Keratinocyte (primary cell): ENCODE measurements at regions not wholly inside any gene's neighbourhood (a gene's known extent, or its start where the extent isn't known, plus 50 kb on each side); places are given as distances from the start of the nearest gene placed in this dataset.
A peak's percentile ranks its signal among the peaks of the same experiment; 100 is the strongest.

ENCODE experiments used
- DNase-seq: peaks from one replicate; pipeline ENCODE4 v3.0.0-alpha.2; 2011; ENCODE audit warnings: low read depth, missing footprints, low spot score
- FAIRE-seq: peaks from 2 replicates; lab custom pipeline; 2011; peaks lifted over from hg19 to GRCh38; lab: Jason Lieb, UNC
- H2AFZ ChIP-seq: 2 replicates; pipeline ENCODE4 v1.6.0; 2012; ENCODE audit warnings: low read length, control low read depth, inconsistent platforms; ENCODE audit not compliant: control insufficient read depth
- H3K27ac ChIP-seq: 2 replicates; pipeline ENCODE4 v1.5.1; 2011; ENCODE audit warnings: low read length; ENCODE audit not compliant: control insufficient read depth, insufficient read depth
- H3K27me3 ChIP-seq: 3 replicates; pipeline ENCODE4 v1.6.0; 2011; ENCODE audit warnings: low read length; ENCODE audit not compliant: control insufficient read depth, insufficient read depth; ENCODE audit errors: extremely low read depth
- H3K36me3 ChIP-seq, 2 experiments: 2 replicates in 1 of 2; 3 replicates in 1 of 2; pipeline ENCODE4 v1.5.1; 2011; ENCODE audit warnings: low read length in 2 of 2, mild to moderate bottlenecking in 1 of 2; ENCODE audit not compliant: control insufficient read depth in 2 of 2, insufficient read depth in 2 of 2; ENCODE audit errors: extremely low read depth in 1 of 2
- H3K4me1 ChIP-seq: 3 replicates; pipeline ENCODE4 v1.5.1; 2011; ENCODE audit warnings: low read length; ENCODE audit not compliant: control insufficient read depth, insufficient read depth; ENCODE audit errors: extremely low read depth
- H3K4me2 ChIP-seq: 3 replicates; pipeline ENCODE4 v1.6.0; 2011; ENCODE audit warnings: low read depth, low read length; ENCODE audit not compliant: control insufficient read depth, insufficient read depth; ENCODE audit errors: extremely low read depth
- H3K4me3 ChIP-seq, 3 experiments: fragments of 200-600 bp in 1 of 3; sonication (generic) in 1 of 3; 2 replicates in 2 of 3; 3 replicates in 1 of 3; pipeline ENCODE4 v1.5.1; 2011 to 2016; ENCODE audit warnings: low read length in 3 of 3, mild to moderate bottlenecking in 3 of 3, control low read depth in 2 of 3, inconsistent platforms in 1 of 3, low read depth in 1 of 3, mixed read lengths in 1 of 3, mixed run types in 1 of 3, moderate library complexity in 1 of 3; ENCODE audit not compliant: control insufficient read depth in 2 of 3, insufficient read depth in 2 of 3; ENCODE audit errors: extremely low read depth in 1 of 3
- H3K79me2 ChIP-seq: 2 replicates; pipeline ENCODE4 v1.6.0; 2012; ENCODE audit warnings: low read length; ENCODE audit not compliant: control insufficient read depth, insufficient read depth
- H3K9ac ChIP-seq: 3 replicates; pipeline ENCODE4 v1.6.0; 2011; ENCODE audit warnings: low read length; ENCODE audit not compliant: control insufficient read depth, insufficient read depth; ENCODE audit errors: extremely low read depth
- H3K9me1 ChIP-seq: 3 replicates; pipeline ENCODE4 v1.6.0; 2011; ENCODE audit warnings: low read length; ENCODE audit not compliant: control insufficient read depth, insufficient read depth; ENCODE audit errors: extremely low read depth
- H3K9me3 ChIP-seq: 2 replicates; pipeline ENCODE4 v1.5.1; 2012; ENCODE audit warnings: low read depth, low read length; ENCODE audit not compliant: control insufficient read depth
- H4K20me1 ChIP-seq: 3 replicates; pipeline ENCODE4 v1.6.0; 2011; ENCODE audit warnings: low read length; ENCODE audit not compliant: control insufficient read depth, insufficient read depth; ENCODE audit errors: extremely low read depth
- CTCF ChIP-seq, 3 experiments: IDR thresholded peaks in 1 of 3; conservative IDR thresholded peaks in 1 of 3; optimal IDR thresholded peaks in 1 of 3; 2 replicates in 2 of 3; 3 replicates in 1 of 3; pipeline versions ENCODE3 to v1.5.1; 2011; ENCODE audit warnings: low read length in 3 of 3, mild to moderate bottlenecking in 3 of 3, moderate library complexity in 2 of 3, control low read depth in 1 of 3, inconsistent platforms in 1 of 3; ENCODE audit not compliant: insufficient read depth in 2 of 3; ENCODE audit errors: extremely low read depth in 1 of 3
- EZH2 ChIP-seq: IDR thresholded peaks from one replicate; pipeline ENCODE4 v1.6.1; 2012; ENCODE audit warnings: inconsistent platforms, mild to moderate bottlenecking, low read length, moderate library complexity
- dilution Hi-C: fragments of 300-500 bp; cut with MboI; formaldehyde crosslinking; loops from one replicate; pipeline ENCODE4 v1.7.0; 2020; ENCODE audit warnings: low sequenced_read_pairs; ENCODE audit not compliant: extremely low pct_ligation_motif_present

- FAIRE-seq (peak; percentile 90), DNase-seq (no peak)
- no peak overlapping the region for H2AFZ ChIP-seq
- no peaks in the 10 kb centered on the region for H3K36me3 ChIP-seq
- no peak overlapping the region for H3K4me2 ChIP-seq
- no peaks in the 10 kb centered on the region for H3K27me3 ChIP-seq
- dilution Hi-C loops = no loop called here
- TF ChIP-seq EZH2 (no peak), CTCF (optimal IDR thresholded peaks at IDR 0.05 in 1 of 3, IDR thresholded peaks at IDR 0.05 in 1 of 3, conservative IDR thresholded peaks at IDR 0.05 in 1 of 3; ENCODE audit: extremely low read depth in 1 of 3, insufficient read depth in 2 of 3, low read length in 3 of 3) (peak; percentile 53 to 76 (median 56))
- H3K4me1 ChIP-seq = peaks cover 2% of the 10 kb centered on the region
- no peak overlapping the region for H3K4me3 ChIP-seq
- H3K9ac ChIP-seq = no peak overlapping the region
- H3K27ac ChIP-seq = no peak overlapping the region
- no peaks in the 10 kb centered on the region for H3K9me3 ChIP-seq
- no peaks in the 10 kb centered on the region for H4K20me1 ChIP-seq
- H3K79me2 ChIP-seq = no peaks in the 10 kb centered on the region
- no peaks in the 10 kb centered on the region for H3K9me1 ChIP-seq
Measured at GRCh38 chr12:93025145-93026103, 96.3 kb upstream of the EEA1 start.

- FAIRE-seq (no peak), DNase-seq (no peak)
- Histone ChIP-seq H2AFZ (no peak overlapping the region), H3K27ac (no peak overlapping the region), H3K4me1 (no peaks in the 10 kb centered on the region), H3K79me2 (no peaks in the 10 kb centered on the region), H3K27me3 (no peaks in the 10 kb centered on the region), H3K9me3 (no peaks in the 10 kb centered on the region), H3K9me1 (no peaks in the 10 kb centered on the region), H3K36me3 (no peaks in the 10 kb centered on the region), H3K4me2 (no peak overlapping the region), H3K9ac (no peak overlapping the region), H3K4me3 (no peak overlapping the region), H4K20me1 (no peaks in the 10 kb centered on the region)
- TF ChIP-seq CTCF (optimal IDR thresholded peaks at IDR 0.05 in 1 of 3, IDR thresholded peaks at IDR 0.05 in 1 of 3, conservative IDR thresholded peaks at IDR 0.05 in 1 of 3; ENCODE audit: extremely low read depth in 1 of 3, insufficient read depth in 2 of 3, low read length in 3 of 3) = no peak
- TF ChIP-seq EZH2 = no peak
- dilution Hi-C loops = no loop called here
Measured at GRCh38 chr12:93027041-93027440, 97.9 kb upstream of the EEA1 start.
